Activated CD4-positive, alpha-beta T cell treated with anti-CD3 and anti-CD28 coated beads, Interleukin-2, Interleukin-6, amounts not matched to agents 100 ng/mL and 50 ng/mL, durations not matched to agents 16 hours and 8 hours (primary cell): ENCODE measurements at regions not wholly inside any gene's neighbourhood (a gene's known extent, or its start where the extent isn't known, plus 50 kb on each side); places are given as distances from the start of the nearest gene placed in this dataset.

Source experiments
- DNase-seq: peaks from one replicate; pipeline ENCODE4 v3.0.0-alpha.2; 2020

DNA sequence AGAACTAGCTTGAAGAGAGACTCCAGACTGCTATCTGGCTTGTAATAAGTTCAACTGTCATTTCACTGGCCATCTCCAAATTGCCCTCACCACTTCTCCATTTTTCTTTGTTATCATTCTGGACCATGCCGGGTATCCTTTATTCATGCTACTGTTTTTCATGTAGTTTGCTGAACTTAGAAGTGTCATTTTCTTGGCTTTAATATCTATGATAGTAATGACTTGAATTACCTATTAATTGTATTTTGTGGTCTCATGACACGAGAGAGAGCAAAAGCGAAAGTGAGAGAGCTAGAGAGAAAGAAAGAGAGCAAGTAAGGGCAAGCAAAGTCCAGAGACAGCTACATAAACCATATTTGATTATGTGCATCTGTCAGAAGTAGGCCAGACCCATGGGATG is 184.9 kb upstream of the ATP1B1 start:
- no peak for DNase-seq

DNA sequence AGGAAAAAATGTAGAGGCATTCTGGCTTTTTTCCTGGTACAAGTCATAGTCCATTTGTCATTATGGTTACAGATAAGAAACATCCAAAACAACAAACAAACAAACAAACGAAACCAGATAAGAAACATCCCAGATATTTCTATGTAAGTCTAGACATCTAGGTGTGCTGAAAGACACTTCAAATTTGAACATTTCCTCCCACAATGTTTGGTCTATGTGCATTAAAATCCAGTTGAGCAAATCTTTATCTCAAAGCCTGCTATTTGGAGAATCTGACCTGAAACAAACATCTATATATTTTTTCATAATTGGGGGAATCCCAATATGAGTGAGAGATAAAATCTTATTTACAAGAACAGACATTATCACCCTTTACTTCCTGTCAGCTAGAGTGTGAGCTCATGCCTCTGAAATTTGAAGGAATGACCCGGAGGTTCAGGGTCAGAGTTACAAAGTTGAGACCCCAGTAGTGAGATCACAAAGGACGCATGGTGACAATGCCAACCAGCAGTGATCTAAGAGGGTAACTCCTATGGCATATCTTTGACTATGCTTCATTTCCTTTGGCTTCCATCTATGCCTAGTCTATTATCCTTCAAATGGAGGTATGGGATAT is 182.9 kb upstream of the ATP1B1 start:
- DNase-seq, result no peak

DNA sequence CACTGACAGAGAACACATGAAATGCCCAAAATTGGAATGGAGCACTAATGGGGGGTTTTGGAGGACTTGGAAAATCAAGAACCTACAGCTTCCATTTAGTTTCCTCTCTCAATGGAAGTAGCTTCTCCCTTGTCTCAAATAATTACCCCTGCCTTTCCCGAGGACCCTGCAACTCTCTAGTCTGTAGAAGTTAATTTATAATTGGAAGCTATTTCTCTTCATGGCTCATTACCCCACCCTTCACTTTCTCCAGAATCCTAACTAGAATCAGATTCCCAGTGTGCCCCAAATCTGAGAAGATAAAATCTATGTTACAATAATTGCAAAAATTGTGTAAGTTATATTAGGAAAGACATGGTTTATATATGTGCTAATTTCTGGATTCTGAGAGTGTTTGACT is 181.5 kb upstream of the ATP1B1 start:
- DNase-seq, result no peak

DNA sequence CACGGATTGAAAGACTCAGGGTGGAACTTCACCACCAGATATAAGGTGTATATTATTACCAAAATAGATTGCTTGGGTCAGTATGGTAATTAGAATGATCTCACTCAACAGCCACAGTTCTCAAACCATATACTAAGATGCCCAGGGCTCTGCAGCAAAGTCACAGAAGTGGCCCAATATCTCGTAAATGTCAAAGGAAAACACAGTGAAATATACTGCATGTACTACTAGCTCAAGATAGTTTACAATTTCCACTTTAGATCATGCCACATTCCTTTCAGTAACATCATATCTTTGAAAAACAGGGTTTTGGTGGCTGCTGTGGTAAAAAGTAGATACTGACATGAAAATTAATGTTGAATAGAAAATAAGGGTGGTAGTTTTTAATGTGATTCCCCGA is 180.3 kb upstream of the ATP1B1 start:
- DNase-seq, result no peak

DNA sequence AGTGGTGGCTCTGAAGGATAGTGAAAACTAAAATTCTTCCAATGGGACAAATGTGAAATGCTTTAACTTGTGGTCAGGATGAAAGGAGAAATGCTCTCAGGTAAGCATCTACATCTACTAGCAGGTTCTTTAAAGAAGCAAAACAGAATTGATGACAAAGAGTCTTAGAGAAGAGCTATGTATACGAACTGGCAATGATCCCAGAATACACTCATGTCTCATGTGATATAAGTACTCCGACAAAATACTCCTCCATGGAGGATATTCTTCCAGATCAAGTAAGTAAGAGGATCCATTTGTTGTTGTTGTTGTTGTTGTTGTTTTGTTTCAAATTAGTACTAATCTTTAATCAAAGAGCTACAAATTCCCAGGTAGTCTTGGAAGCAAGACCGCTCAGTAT is 174.0 kb upstream of the ATP1B1 start:
- no peak for DNase-seq

DNA sequence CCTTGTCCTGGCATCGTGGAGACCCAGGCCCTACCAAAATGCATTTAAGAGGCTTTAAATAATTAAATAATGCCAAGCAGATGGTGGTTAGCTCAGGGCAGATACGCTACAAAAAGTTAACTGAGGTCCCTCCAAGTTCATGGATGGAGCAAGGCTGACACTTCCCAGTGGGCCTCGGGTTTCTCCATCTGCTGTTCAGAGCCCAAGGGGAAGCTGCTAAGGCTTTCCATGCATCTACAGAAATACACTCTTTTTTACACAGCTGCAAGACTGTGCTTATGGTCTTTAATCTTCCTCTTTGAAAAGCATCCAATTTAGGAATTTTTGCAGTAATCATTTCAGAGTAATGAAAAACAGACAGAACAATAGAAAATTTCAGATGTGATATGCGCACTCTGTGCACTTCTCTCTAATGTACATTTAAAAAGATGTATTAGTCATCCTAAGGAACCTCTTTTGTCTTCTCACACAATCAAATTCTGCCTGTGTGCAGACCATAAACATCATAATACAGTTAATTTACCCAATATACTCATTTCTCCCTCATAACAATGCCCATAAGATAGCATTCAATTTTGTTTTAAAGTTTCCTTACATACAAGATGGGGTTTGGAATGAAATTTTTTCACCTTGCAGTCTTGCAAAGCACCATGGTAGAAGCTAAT is 173.2 kb upstream of the ATP1B1 start:
- no peak for DNase-seq

DNA sequence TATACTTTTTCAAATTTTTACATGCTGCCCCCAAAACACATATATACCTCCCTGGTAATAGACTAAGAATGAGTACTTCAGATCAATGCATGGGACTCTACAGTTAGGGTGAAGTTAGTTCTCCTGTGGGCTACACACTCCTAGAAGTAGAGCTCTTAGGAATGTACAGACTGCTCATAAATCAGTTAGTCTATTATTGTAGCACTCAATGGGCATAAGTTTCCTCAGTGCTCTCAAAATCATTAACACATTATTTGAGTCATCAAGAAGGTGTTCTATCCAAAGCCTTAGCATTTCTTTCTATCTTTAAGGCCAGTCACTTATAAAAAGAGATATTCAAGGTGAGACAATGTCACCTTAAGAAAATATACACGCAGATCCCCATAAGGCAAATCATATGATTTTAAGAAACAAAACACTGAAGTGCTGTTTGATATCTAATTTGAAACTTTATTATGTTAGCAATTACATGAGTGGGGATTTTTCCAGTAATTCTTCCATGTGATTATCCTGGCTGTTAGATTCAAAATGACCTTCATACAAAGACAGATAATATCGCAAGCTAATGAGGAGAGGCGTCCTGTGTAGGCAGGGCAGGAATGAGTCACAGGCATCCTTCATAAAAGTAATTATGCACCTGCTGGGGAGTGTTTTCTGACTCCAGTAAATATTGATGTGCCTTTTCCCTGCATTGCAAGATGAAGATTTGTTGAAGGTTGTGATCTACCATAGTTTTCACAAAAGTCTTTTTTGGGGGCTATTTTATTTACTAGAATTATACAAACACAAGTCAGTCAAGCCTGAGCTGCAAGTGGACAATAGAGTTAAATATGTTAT is 167.2 kb upstream of the ATP1B1 start:
- DNase-seq, result no peak

DNA sequence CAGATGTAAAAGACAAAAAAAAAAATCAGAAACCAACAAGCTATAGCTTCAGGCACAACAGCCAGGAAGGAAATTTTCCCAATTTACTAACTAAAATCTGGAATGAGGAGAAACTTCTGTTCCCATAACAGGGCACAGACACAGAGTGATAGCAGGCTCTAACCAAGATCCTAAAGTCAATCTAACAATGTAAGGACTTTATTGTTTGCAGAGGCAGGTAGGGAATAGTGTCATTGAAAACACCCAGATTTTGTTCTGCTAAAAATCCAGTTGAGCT is 166.6 kb upstream of the ATP1B1 start:
- no peak for DNase-seq

DNA sequence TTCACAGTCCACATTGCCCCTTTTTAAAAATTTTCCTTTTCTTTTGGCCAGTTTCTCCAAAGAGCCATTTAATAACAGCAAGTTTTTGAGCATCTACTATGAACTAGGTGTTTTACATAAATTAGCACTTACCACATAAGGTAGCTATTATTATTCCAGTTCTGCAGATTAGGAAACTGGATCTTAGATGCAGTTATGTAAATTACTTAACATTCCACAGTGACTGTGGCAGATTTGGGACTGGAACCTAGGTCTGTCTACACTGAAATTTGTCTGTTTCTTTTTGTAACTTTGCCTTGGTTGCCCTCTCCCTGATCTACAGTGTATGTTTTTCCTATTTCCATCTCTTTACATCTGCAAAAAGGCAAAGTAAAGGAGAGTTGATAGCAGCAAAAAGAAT is 164.8 kb upstream of the ATP1B1 start:
- DNase-seq, result no peak

DNA sequence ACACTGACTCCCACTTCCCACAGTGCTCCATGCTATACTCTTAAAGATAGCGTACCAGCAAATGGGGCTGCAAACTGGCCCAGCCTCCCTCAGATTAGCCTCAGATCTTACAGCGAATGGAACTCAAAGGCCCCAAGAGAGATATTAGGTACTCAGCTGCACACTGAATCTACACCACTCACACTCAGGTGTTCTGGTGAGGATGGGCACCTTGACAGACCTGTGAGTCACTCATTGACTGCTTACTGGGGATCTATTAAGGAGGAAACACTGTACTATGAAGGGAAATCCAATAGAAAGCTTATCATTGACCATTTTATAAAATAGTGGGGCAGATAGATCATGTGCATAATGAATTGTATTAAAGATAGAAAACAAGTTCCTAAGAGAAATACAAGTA is 164.3 kb upstream of the ATP1B1 start:
- DNase-seq, result no peak

DNA sequence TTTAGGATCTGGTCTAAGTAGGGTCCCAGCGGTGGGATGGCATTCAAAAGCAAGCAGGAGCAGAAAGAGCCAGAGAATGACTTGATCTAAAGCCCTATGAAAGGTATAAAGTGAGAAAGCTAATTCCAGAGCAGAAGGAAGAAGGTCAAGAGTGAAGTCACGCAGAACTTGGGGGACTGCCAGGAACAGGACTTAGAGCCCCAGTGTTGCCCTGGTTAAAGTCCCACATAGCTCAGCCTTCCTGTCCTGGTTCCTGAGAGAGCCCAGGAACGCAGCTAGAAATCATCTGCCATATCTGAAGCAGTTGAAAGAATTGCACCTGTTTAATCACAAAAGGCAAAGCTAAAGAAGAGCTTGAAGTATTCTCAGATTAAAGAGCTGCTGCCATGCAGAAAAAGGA is 160.6 kb upstream of the ATP1B1 start:
- DNase-seq, result no peak

DNA sequence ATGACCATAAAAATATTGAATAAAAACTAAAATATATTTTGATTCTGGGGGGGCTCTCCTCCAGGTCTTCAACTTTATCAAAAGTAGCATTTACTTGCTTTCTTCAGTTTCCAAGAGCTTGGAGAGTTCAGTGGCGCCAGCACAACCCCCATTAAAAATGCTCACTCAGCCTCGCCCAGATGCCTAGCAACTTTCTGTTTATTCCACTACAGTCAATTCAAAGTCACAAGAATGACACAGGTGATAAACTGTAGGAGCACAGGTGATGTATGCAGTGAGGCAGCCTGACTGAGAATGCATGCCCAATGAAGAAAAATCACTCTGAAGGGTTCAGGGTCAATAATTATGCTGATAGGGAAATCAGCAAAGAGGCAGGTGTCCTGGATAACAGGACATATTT is 159.4 kb upstream of the ATP1B1 start:
- no peak for DNase-seq

DNA sequence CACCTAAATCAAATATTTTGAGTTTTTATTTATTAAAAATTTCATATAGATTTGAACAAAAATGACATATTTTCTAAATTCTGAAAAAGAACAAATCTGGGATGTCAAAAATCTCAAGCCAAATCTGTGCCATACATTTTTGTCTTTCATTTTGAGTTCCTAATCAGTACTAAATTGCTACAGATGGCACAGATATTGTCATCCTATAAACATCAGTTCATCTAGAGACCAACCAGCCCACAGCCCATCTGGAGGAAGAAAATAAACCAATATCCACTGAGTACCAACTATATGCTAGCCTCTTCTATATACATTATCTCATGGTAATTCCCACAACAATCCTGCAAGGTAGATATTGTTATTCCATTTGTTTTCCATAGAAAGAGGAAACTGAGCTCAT is 156.8 kb upstream of the ATP1B1 start:
- no peak for DNase-seq

DNA sequence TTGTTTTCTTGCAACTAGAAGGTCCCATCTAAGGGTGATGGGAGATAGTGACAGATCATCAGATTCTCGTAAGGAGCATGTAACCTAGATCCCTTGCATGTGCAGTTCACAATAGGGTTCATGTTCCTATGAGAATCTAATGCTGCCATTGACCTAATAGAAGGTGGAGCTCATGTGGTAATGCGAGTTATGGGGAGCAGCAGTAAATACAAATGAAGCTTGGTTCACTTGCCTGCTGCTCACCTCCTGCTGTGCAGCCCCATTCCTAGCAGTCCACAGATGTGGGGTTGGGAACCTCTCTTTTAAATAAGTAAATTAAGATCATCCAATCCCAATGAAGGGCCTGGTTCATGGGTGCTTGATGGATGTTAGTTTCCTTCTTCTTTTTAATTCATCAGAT is 148.7 kb upstream of the ATP1B1 start:
- DNase-seq, result no peak

DNA sequence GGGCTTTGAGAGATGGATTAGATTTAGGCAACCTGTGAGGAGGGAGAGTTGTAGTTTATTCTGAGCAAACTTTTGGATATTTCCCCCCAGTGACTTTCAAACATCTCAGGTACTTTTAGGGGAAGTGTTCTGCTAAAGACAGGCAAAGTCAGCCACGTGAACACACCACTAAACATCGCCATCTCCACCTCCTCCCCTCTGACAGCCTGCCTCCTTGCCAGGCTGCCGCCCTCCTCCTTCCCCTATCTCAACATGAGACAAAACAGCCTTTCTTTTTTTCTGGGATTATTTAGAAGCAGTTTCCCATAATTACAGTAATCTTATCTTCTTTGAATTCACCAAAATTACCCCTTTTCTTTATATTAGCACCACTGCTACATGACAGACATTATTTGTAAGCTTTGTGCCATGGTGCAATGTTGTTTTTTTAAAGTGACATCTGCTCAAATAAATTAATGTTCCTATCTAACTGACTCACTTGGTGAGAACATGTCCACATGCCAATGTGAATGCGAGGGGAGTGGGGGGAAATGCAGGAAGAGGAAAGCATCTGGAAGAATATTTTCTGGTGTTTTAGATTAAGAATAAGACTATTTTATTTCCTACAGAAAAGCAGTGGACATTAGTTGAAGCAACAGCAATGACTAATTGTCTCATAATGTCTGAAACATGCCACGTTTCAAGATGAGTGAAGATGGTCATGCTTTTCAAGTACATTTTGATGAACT is 147.8 kb upstream of the ATP1B1 start:
- no peak for DNase-seq

DNA sequence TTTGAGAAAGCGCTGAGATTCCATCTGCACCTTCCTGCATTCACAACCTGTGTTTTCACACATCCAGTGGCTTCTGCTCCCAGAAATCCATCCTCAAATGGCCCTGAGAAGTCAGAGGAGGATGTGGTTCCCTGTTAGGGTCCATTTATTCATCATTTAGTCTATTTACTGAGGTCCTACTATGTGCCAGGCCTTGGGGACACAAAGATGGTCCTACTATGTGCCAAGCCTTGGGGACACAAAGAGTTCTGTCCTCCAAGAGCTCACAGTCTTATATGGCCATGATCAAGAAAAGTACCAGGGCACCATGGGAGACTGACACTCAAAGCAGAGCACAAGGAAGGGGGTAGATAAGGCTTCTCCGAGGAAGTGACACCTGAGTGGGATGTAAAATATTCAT is 147.1 kb upstream of the ATP1B1 start:
- DNase-seq, result no peak

DNA sequence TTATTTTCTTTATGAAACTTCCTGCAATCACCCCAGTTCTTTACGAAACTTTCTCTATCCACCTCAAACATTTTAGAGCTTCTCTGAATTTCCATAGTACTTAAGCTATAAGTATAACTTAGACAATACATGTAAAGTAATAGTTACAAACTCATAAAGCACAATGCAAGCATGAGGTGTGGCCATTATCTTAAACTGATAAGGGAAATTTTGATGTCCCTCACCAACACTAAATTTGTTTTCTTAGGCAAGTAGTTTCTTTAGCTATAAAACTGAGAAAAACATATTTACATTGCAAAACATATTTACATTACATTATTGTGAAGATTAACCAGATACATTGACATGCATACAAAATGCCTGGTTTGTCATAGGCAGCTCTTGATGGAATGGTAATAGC is 146.4 kb upstream of the ATP1B1 start:
- DNase-seq, result no peak

DNA sequence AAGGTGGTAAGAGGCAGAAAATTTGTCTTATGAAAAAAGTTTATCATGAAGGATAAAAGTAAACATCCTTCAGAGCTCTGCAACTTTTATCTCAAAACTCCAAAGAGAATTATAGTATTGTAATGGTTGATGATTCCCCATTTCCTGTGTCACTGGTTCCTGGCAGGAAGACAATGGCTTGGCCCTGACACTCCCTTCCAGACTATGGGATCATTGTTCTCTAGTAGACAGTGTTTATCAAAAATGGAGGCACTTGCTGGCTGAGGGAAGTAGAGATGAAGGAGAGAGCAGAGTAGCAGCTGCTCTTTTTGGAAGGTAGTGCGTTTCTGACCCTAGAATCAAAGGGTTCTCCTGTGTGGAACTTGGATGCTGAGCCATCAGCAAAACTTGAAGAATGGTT is 145.9 kb upstream of the ATP1B1 start:
- DNase-seq, result no peak

DNA sequence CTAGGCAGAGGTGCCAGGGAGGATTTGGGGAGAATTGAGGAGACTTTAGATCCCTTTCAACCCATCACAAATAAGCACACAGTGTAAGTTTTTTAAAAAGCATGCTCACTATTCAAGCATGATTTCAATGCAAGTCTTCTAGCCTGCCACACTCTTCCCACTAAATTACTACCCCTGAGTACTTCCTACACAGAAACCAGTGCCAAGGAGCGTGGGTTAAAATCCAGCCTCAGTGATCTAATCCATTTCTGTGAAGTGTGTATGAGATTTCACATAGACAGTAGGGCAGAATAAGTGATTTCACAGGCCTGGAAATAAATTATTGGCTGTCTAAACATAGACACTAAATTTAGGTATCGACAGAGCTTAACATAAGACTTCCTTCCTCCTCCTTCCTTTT is 142.9 kb upstream of the ATP1B1 start:
- DNase-seq, result no peak

DNA sequence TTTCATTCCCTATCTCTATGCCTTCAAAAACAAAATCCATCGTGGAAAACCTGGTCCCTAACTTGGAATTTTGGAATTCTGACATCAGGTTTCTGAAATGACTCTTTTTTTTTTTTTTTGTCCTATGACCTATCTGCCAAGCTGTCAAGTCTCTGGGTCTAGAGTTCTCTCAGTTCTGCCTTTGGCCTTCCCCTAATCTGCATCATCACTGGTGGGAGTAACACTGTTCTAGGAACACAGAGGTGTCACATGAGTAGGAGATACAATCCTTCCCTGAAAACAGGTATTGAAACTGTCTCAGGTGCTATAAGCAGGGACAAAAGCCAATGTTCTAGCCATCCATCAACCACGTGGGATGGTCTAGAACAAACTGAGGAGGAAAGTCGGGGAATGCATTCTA is 142.0 kb upstream of the ATP1B1 start:
- no peak for DNase-seq

DNA sequence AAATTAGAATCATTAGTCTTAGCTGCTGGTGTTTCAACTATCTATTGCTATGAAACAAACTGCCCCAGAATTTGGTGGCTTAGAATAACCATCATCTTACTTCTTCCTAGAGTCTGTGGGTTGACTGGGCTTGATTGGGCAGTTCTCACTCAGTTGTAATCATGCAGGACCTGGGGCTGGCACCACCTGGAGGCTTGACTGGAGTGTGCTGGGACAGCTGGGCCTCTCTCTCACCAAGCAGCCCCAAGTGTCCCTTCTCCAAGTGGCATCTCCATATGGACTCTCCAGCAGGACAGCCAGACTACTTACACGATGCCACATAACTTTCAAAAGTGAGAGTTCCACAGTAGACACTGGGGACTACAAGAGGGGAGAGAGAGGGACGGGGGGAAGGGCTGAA is 140.3 kb upstream of the ATP1B1 start:
- no peak for DNase-seq

DNA sequence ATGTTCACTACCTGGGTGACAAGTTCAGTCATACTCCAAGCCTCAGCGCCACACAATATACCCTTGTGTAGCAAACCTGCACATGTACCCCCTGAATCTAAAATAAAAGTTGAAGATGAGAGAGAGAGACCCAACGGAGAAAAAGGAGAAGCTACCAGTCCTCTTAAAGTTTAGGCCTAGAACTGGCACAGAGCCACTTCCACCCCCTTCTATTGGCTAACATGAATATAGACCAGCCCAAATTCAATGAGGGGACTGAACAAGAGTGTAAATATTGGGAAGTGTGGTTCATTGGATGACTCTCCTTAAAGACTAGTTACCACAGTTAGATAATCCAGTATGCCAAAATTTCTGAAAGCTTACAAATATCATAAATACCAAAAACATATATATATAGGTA is 139.9 kb upstream of the ATP1B1 start:
- no peak for DNase-seq

DNA sequence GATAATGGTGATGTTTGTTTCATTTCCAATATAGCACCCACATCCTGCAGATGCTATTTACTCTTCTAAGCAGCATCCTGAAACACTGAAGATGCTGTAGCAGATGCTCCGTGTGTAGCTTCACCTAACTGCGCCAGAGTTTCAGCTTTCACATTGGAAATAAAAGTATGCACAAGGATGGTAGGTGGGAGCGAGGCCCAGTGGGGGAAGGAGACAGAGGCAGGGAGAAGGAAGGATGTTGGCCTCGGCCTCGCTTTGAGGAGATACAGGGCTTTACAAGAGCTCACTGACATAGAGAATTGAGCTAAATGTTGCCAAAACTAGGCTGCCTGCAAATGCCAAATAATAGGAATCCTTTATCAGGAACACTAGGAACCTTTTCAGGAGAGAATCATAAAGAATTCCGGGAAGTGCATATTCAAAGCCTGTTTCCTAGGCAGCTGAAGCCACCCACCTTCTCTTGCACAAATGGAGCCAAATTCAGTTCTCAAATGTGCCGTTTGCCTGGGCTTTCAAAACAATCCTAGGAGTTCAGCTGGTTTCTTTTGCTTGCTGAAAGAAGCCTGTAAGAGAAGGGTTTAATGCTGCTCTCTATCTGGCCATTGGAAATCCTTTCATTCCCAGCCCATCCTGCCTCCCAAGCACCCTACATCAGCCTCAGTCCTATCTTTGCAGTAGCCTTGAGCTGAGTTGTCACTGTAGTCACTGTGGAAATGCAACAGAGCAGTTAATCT is 135.4 kb upstream of the ATP1B1 start:
- DNase-seq, result no peak
